HL-60 (cell line): ENCODE measurements at regions not wholly inside any gene's neighbourhood (a gene's known extent, or its start where the extent isn't known, plus 50 kb on each side); places are given as distances from the start of the nearest gene placed in this dataset.

ENCODE experiments used
- GABPA ChIP-seq: IDR thresholded peaks from 2 replicates; pipeline ENCODE4 v1.6.1; 2012; ENCODE audit warnings: low read depth
- TF ChIP-seq, protein P1 (sequence below): IDR thresholded peaks from one replicate; pipeline ENCODE4 v1.5.1; 2011; ENCODE audit warnings: low read length, control low read depth, inconsistent platforms; ENCODE audit not compliant: insufficient read depth

GRCh38 chr7:97513326-97513725 is 218.6 kb upstream of the TAC1 start:
- TF ChIP-seq, protein P1, sequence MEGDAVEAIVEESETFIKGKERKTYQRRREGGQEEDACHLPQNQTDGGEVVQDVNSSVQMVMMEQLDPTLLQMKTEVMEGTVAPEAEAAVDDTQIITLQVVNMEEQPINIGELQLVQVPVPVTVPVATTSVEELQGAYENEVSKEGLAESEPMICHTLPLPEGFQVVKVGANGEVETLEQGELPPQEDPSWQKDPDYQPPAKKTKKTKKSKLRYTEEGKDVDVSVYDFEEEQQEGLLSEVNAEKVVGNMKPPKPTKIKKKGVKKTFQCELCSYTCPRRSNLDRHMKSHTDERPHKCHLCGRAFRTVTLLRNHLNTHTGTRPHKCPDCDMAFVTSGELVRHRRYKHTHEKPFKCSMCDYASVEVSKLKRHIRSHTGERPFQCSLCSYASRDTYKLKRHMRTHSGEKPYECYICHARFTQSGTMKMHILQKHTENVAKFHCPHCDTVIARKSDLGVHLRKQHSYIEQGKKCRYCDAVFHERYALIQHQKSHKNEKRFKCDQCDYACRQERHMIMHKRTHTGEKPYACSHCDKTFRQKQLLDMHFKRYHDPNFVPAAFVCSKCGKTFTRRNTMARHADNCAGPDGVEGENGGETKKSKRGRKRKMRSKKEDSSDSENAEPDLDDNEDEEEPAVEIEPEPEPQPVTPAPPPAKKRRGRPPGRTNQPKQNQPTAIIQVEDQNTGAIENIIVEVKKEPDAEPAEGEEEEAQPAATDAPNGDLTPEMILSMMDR: no peak
- no peak for TF ChIP-seq GABPA
